ENCODE measurements at regions not wholly inside any gene's neighbourhood (a gene's known extent, or its start where the extent isn't known, plus 50 kb on each side); places are given as distances from the start of the nearest gene placed in this dataset.

- Histone ChIP-seq H3K4me3 (ENCODE audit: low read length in 2 of 2) (no peak overlapping the region), H3K9ac (ENCODE audit: low read length in 2 of 2) (no peak overlapping the region), H3K4me1 (ENCODE audit: control insufficient read depth, insufficient read depth, low read length) (no peaks in the 10 kb centered on the region), H3K27ac (ENCODE audit: low read length) (no peak overlapping the region), H3K9me3 (ENCODE audit: control insufficient read depth in 2 of 2, low read length in 2 of 2) (no peaks in the 10 kb centered on the region), H3K27me3 (ENCODE audit: control insufficient read depth in 1 of 2, insufficient read depth in 2 of 2, low read length in 2 of 2) (no peaks in the 10 kb centered on the region), H3K36me3 (ENCODE audit: control insufficient read depth in 2 of 2, insufficient read depth in 2 of 2, low read length in 2 of 2) (no peaks in the 10 kb centered on the region)
Measured at GRCh38 chr13:81658598-81659370, 1317.9 kb upstream of the SPRY2 start.

- Histone ChIP-seq H3K9ac (ENCODE audit: low read length in 2 of 2) (no peak overlapping the region), H3K9me3 (ENCODE audit: control insufficient read depth in 2 of 2, low read length in 2 of 2) (no peaks in the 10 kb centered on the region), H3K27me3 (ENCODE audit: control insufficient read depth in 1 of 2, insufficient read depth in 2 of 2, low read length in 2 of 2) (no peaks in the 10 kb centered on the region), H3K4me1 (ENCODE audit: control insufficient read depth, insufficient read depth, low read length) (no peaks in the 10 kb centered on the region), H3K4me3 (ENCODE audit: low read length in 2 of 2) (no peak overlapping the region), H3K27ac (ENCODE audit: low read length) (no peak overlapping the region), H3K36me3 (ENCODE audit: control insufficient read depth in 2 of 2, insufficient read depth in 2 of 2, low read length in 2 of 2) (no peaks in the 10 kb centered on the region)
Measured at GRCh38 chr13:81639984-81640582, 1299.2 kb upstream of the SPRY2 start.

- H3K4me3 ChIP-seq (ENCODE audit: low read length in 2 of 2): no peak overlapping the region
- no peaks in the 10 kb centered on the region for H3K36me3 ChIP-seq (ENCODE audit: control insufficient read depth in 2 of 2, insufficient read depth in 2 of 2, low read length in 2 of 2)
- H3K27ac ChIP-seq (ENCODE audit: low read length): no peak overlapping the region
- no peaks in the 10 kb centered on the region for H3K9me3 ChIP-seq (ENCODE audit: control insufficient read depth in 2 of 2, low read length in 2 of 2)
- no peak overlapping the region for H3K9ac ChIP-seq (ENCODE audit: low read length in 2 of 2)
- no peaks in the 10 kb centered on the region for H3K27me3 ChIP-seq (ENCODE audit: control insufficient read depth in 1 of 2, insufficient read depth in 2 of 2, low read length in 2 of 2)
- no peaks in the 10 kb centered on the region for H3K4me1 ChIP-seq (ENCODE audit: control insufficient read depth, insufficient read depth, low read length)
Measured at GRCh38 chr13:81637457-81637856, 1296.5 kb upstream of the SPRY2 start.

GRCh38 chr13:81636120-81636519 is 1295.2 kb upstream of the SPRY2 start:
- Histone ChIP-seq H3K4me3 (ENCODE audit: low read length in 2 of 2) (no peak overlapping the region), H3K27me3 (ENCODE audit: control insufficient read depth in 1 of 2, insufficient read depth in 2 of 2, low read length in 2 of 2) (no peaks in the 10 kb centered on the region), H3K27ac (ENCODE audit: low read length) (no peak overlapping the region), H3K9ac (ENCODE audit: low read length in 2 of 2) (no peak overlapping the region), H3K9me3 (ENCODE audit: control insufficient read depth in 2 of 2, low read length in 2 of 2) (no peaks in the 10 kb centered on the region), H3K36me3 (ENCODE audit: control insufficient read depth in 2 of 2, insufficient read depth in 2 of 2, low read length in 2 of 2) (no peaks in the 10 kb centered on the region), H3K4me1 (ENCODE audit: control insufficient read depth, insufficient read depth, low read length) (no peaks in the 10 kb centered on the region)

GRCh38 chr13:81615031-81615430 is 1274.1 kb upstream of the SPRY2 start:
- H3K9ac ChIP-seq (ENCODE audit: low read length in 2 of 2): no peak overlapping the region
- no peaks in the 10 kb centered on the region for H3K9me3 ChIP-seq (ENCODE audit: control insufficient read depth in 2 of 2, low read length in 2 of 2)
- H3K27ac ChIP-seq (ENCODE audit: low read length): no peak overlapping the region
- H3K27me3 ChIP-seq (ENCODE audit: control insufficient read depth in 1 of 2, insufficient read depth in 2 of 2, low read length in 2 of 2): no peaks in the 10 kb centered on the region
- H3K4me1 ChIP-seq (ENCODE audit: control insufficient read depth, insufficient read depth, low read length): no peaks in the 10 kb centered on the region
- no peak overlapping the region for H3K4me3 ChIP-seq (ENCODE audit: low read length in 2 of 2)
- no peaks in the 10 kb centered on the region for H3K36me3 ChIP-seq (ENCODE audit: control insufficient read depth in 2 of 2, insufficient read depth in 2 of 2, low read length in 2 of 2)

GRCh38 chr13:81610644-81611043 is 1269.7 kb upstream of the SPRY2 start:
- no peak overlapping the region for H3K27ac ChIP-seq (ENCODE audit: low read length)
- no peaks in the 10 kb centered on the region for H3K9me3 ChIP-seq (ENCODE audit: control insufficient read depth in 2 of 2, low read length in 2 of 2)
- H3K27me3 ChIP-seq (ENCODE audit: control insufficient read depth in 1 of 2, insufficient read depth in 2 of 2, low read length in 2 of 2): no peaks in the 10 kb centered on the region
- no peaks in the 10 kb centered on the region for H3K4me1 ChIP-seq (ENCODE audit: control insufficient read depth, insufficient read depth, low read length)
- H3K9ac ChIP-seq (ENCODE audit: low read length in 2 of 2): no peak overlapping the region
- no peaks in the 10 kb centered on the region for H3K36me3 ChIP-seq (ENCODE audit: control insufficient read depth in 2 of 2, insufficient read depth in 2 of 2, low read length in 2 of 2)
- no peak overlapping the region for H3K4me3 ChIP-seq (ENCODE audit: low read length in 2 of 2)

- H3K4me1 ChIP-seq (ENCODE audit: control insufficient read depth, insufficient read depth, low read length): no peaks in the 10 kb centered on the region
- H3K36me3 ChIP-seq (ENCODE audit: control insufficient read depth in 2 of 2, insufficient read depth in 2 of 2, low read length in 2 of 2): no peaks in the 10 kb centered on the region
- H3K27me3 ChIP-seq (ENCODE audit: control insufficient read depth in 1 of 2, insufficient read depth in 2 of 2, low read length in 2 of 2): no peaks in the 10 kb centered on the region
- no peak overlapping the region for H3K4me3 ChIP-seq (ENCODE audit: low read length in 2 of 2)
- no peaks in the 10 kb centered on the region for H3K9me3 ChIP-seq (ENCODE audit: control insufficient read depth in 2 of 2, low read length in 2 of 2)
- no peak overlapping the region for H3K27ac ChIP-seq (ENCODE audit: low read length)
- H3K9ac ChIP-seq (ENCODE audit: low read length in 2 of 2): no peak overlapping the region
Measured at GRCh38 chr13:81609335-81609734, 1268.4 kb upstream of the SPRY2 start.

- no peaks in the 10 kb centered on the region for H3K27me3 ChIP-seq (ENCODE audit: control insufficient read depth in 1 of 2, insufficient read depth in 2 of 2, low read length in 2 of 2)
- H3K27ac ChIP-seq (ENCODE audit: low read length): no peak overlapping the region
- H3K9ac ChIP-seq (ENCODE audit: low read length in 2 of 2): no peak overlapping the region
- H3K4me3 ChIP-seq (ENCODE audit: low read length in 2 of 2): no peak overlapping the region
- H3K36me3 ChIP-seq (ENCODE audit: control insufficient read depth in 2 of 2, insufficient read depth in 2 of 2, low read length in 2 of 2): no peaks in the 10 kb centered on the region
- no peaks in the 10 kb centered on the region for H3K4me1 ChIP-seq (ENCODE audit: control insufficient read depth, insufficient read depth, low read length)
- H3K9me3 ChIP-seq (ENCODE audit: control insufficient read depth in 2 of 2, low read length in 2 of 2): no peaks in the 10 kb centered on the region
Measured at GRCh38 chr13:81606074-81606473, 1265.1 kb upstream of the SPRY2 start.

GRCh38 chr13:81602241-81602640 is 1261.3 kb upstream of the SPRY2 start:
- Histone ChIP-seq H3K4me3 (ENCODE audit: low read length in 2 of 2) (no peak overlapping the region), H3K9ac (ENCODE audit: low read length in 2 of 2) (no peak overlapping the region), H3K27ac (ENCODE audit: low read length) (no peak overlapping the region), H3K27me3 (ENCODE audit: control insufficient read depth in 1 of 2, insufficient read depth in 2 of 2, low read length in 2 of 2) (no peaks in the 10 kb centered on the region), H3K9me3 (ENCODE audit: control insufficient read depth in 2 of 2, low read length in 2 of 2) (no peaks in the 10 kb centered on the region), H3K36me3 (ENCODE audit: control insufficient read depth in 2 of 2, insufficient read depth in 2 of 2, low read length in 2 of 2) (no peaks in the 10 kb centered on the region), H3K4me1 (ENCODE audit: control insufficient read depth, insufficient read depth, low read length) (no peaks in the 10 kb centered on the region)

GRCh38 chr13:81597101-81597500 is 1256.2 kb upstream of the SPRY2 start:
- no peak overlapping the region for H3K9ac ChIP-seq (ENCODE audit: low read length in 2 of 2)
- H3K4me1 ChIP-seq (ENCODE audit: control insufficient read depth, insufficient read depth, low read length): no peaks in the 10 kb centered on the region
- no peaks in the 10 kb centered on the region for H3K36me3 ChIP-seq (ENCODE audit: control insufficient read depth in 2 of 2, insufficient read depth in 2 of 2, low read length in 2 of 2)
- no peaks in the 10 kb centered on the region for H3K9me3 ChIP-seq (ENCODE audit: control insufficient read depth in 2 of 2, low read length in 2 of 2)
- H3K4me3 ChIP-seq (ENCODE audit: low read length in 2 of 2): no peak overlapping the region
- no peaks in the 10 kb centered on the region for H3K27me3 ChIP-seq (ENCODE audit: control insufficient read depth in 1 of 2, insufficient read depth in 2 of 2, low read length in 2 of 2)
- H3K27ac ChIP-seq (ENCODE audit: low read length): no peak overlapping the region

- no peaks in the 10 kb centered on the region for H3K4me1 ChIP-seq (ENCODE audit: control insufficient read depth, insufficient read depth, low read length)
- H3K4me3 ChIP-seq (ENCODE audit: low read length in 2 of 2): no peak overlapping the region
- no peaks in the 10 kb centered on the region for H3K36me3 ChIP-seq (ENCODE audit: control insufficient read depth in 2 of 2, insufficient read depth in 2 of 2, low read length in 2 of 2)
- H3K9ac ChIP-seq (ENCODE audit: low read length in 2 of 2): no peak overlapping the region
- H3K9me3 ChIP-seq (ENCODE audit: control insufficient read depth in 2 of 2, low read length in 2 of 2): no peaks in the 10 kb centered on the region
- no peaks in the 10 kb centered on the region for H3K27me3 ChIP-seq (ENCODE audit: control insufficient read depth in 1 of 2, insufficient read depth in 2 of 2, low read length in 2 of 2)
- H3K27ac ChIP-seq (ENCODE audit: low read length): no peak overlapping the region
Measured at GRCh38 chr13:81596224-81596753, 1255.4 kb upstream of the SPRY2 start.

Data from stomach smooth muscle (tissue), 2 donors.